ENCODE measurements at regions not wholly inside any gene's neighbourhood (a gene's known extent, or its start where the extent isn't known, plus 50 kb on each side); places are given as distances from the start of the nearest gene placed in this dataset.
"Not testable (repeated sequence)": the region's sequence is repeated elsewhere in the genome, so short reads cannot be mapped to it uniquely, and the experiment has no call there.

GRCh38 chr16:65829076-65829475 lies 537.4 kb upstream of the CDH5 start:
- Mint-ChIP-seq H3K9me3 (peaks cover 0 to 3% of the 10 kb centered on the region in 2 donors), H3K27ac (no peak overlapping the region), H3K36me3 (no peaks in the 10 kb centered on the region)
- no peak for ATAC-seq
- DNase-seq (ENCODE audit: low spot score in 2 of 2) = no peak

GRCh38 chr16:65828296-65828695 lies 538.2 kb upstream of the CDH5 start:
- peaks cover 0 to 6% of the 10 kb centered on the region in 2 donors for H3K9me3 Mint-ChIP-seq
- no peaks in the 10 kb centered on the region for H3K36me3 Mint-ChIP-seq
- DNase-seq (ENCODE audit: low spot score in 2 of 2) = no peak
- no peak for ATAC-seq
- no peak overlapping the region for H3K27ac Mint-ChIP-seq

DNA sequence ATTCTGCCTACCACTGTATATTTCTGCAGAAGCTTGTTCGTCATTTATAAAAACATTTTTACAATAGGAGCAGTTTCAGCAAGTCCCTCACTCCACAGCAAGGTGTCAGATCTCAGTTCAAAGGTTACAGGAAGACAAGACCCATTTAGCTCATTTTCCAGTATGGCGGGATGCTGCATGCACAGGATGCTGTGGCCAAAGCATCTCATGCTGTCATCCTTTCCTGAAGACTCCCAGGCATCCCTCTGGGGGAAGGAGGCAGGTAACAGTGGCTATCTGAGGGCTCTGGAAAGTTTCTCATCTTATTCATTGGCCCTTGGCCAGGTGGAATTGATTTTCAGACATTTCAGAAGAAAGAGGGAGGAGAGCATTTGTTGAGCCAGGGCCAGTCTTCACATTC lies 539.3 kb upstream of the CDH5 start:
- no peaks in the 10 kb centered on the region for H3K36me3 Mint-ChIP-seq
- H3K27ac Mint-ChIP-seq = no peak overlapping the region
- DNase-seq (ENCODE audit: low spot score in 2 of 2) = no peak
- ATAC-seq = no peak
- peaks cover 0 to 6% of the 10 kb centered on the region in 2 donors for H3K9me3 Mint-ChIP-seq

DNA sequence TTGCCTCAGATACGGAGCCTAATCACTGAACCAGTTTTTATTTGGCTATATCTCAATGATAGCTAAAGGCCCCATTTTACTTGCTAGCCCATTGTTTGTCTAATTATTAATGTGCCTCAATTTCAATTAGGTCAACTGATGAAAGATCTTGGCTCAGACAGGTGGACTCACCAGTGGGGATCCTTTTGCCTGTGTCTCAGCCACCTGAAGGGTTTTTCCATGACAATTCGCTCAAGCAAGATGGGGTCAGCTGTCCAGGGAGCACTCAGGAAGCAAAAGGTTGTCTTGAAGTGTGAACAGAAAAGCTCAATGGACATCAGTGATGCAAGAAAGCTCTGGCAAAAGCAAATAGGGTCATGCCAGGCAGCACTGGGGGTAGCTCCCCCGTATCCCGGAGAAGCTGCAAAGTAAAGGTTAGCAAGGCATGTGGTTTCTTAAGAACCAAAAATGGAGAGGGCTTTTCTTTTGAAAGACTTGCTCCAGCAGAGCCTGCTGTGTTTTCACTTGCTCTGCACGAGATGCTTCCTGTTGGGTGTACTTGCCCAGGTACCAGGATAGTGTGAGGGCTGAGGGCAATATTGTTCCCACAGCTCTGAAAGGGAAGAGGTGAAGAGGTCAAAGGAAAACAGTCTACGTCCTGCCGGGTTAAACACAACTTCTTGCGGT lies 541.2 kb upstream of the CDH5 start:
- no peaks in the 10 kb centered on the region for H3K36me3 Mint-ChIP-seq
- peaks cover 0 to 6% of the 10 kb centered on the region in 2 donors for H3K9me3 Mint-ChIP-seq

DNA sequence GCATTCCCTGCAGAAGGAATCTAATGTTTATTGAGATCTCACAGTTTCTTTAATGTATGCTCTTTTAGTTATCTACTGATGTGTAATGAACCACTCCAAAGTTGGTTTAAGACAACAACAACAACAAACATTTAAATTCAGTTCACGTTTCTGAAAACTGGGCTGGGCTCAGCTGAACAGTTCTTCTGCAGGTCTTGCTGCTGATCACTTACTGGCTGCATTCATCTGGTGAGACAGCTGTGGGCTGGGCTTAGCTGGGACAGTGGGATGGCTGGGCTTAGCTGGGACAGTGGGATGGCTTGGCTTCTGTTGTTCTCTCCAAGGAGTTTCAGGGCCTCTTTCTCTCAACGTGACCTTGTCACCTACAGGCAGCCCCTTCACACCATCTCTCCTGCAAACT lies 544.3 kb upstream of the CDH5 start:
- no peak overlapping the region for H3K27ac Mint-ChIP-seq
- ATAC-seq = no peak
- DNase-seq (ENCODE audit: low spot score in 2 of 2) = no peak
- H3K36me3 Mint-ChIP-seq = no peaks in the 10 kb centered on the region
- H3K9me3 Mint-ChIP-seq = peaks cover 0 to 4% of the 10 kb centered on the region in 2 donors

More for the DNA sequence above, 541.2 kb upstream of the CDH5 start:
- H3K27ac Mint-ChIP-seq = no peak overlapping the region
- no peak for DNase-seq (ENCODE audit: low spot score in 2 of 2)
- ATAC-seq = no peak

- Mint-ChIP-seq H3K9me3 (peaks cover 0 to 3% of the 10 kb centered on the region in 2 donors), H3K27ac (no peak overlapping the region), H3K36me3 (no peaks in the 10 kb centered on the region)
- ATAC-seq (no peak), DNase-seq (ENCODE audit: low spot score in 2 of 2) (no peak)
These were observed 547.2 kb upstream of the CDH5 start for GRCh38 chr16:65819136-65819898.

- Mint-ChIP-seq H3K27ac (no peak overlapping the region), H3K9me3 (peaks cover 0 to 2% of the 10 kb centered on the region in 2 donors), H3K36me3 (no peaks in the 10 kb centered on the region)
- DNase-seq (ENCODE audit: low spot score in 2 of 2) (no peak), ATAC-seq (no peak)
These were observed 548.7 kb upstream of the CDH5 start for GRCh38 chr16:65817799-65818198.

- H3K36me3 Mint-ChIP-seq = no peaks in the 10 kb centered on the region
- ATAC-seq = no peak
- peaks cover 0 to 6% of the 10 kb centered on the region in 2 donors for H3K9me3 Mint-ChIP-seq
- no peak for DNase-seq (ENCODE audit: low spot score in 2 of 2)
- no peak overlapping the region for H3K27ac Mint-ChIP-seq
These were observed 549.4 kb upstream of the CDH5 start for GRCh38 chr16:65817066-65817465.

DNA sequence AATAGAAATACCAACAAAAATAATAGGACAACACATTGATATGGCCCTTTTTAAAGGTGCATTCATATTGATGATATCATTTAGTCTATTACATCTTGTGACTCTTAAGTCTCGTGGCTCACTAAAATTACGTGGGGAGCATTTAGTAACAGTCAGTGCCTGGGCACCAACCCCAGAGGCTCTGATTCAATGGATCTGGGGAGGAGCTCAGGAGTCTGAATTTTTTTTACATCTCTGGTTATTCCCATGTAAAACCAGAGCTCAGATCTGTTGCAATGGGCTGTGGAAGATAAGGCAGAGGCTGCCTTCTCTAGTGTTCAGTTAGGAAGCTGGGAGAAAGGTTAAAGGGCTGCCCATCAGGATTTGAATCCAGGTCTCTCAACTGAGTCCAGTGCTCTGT lies 549.9 kb upstream of the CDH5 start:
- Mint-ChIP-seq H3K36me3 (no peaks in the 10 kb centered on the region), H3K27ac (no peak overlapping the region), H3K9me3 (peaks cover 0 to 6% of the 10 kb centered on the region in 2 donors)
- DNase-seq (ENCODE audit: low spot score in 2 of 2) = no peak
- no peak for ATAC-seq

DNA sequence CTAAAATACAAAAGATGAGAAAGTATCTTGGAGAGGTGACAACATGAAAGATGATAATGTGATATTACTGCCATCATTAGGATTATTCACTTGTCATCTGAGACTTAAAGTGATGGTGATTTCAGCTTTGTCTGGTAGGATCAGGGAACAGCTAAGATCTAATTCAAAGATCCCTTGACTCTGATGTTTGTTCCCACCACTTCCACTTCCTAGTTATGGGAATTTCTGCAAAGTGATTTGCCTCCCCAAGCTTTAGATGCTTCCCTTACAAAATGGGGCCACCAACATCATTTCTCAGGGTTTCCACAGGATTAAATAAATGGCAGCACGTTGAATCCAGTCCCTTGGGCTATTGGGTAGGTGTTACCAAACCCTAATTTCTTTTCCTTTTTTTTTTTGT lies 550.8 kb upstream of the CDH5 start:
- Mint-ChIP-seq H3K27ac (no peak overlapping the region), H3K36me3 (no peaks in the 10 kb centered on the region), H3K9me3 (peaks cover 0 to 6% of the 10 kb centered on the region in 2 donors)
- ATAC-seq (no peak), DNase-seq (ENCODE audit: low spot score in 2 of 2) (no peak)

GRCh38 chr16:65813879-65814278 lies 552.6 kb upstream of the CDH5 start:
- not testable (repeated sequence) for ATAC-seq; DNase-seq (ENCODE audit: low spot score in 2 of 2); H3K36me3 Mint-ChIP-seq; H3K27ac Mint-ChIP-seq; H3K9me3 Mint-ChIP-seq

GRCh38 chr16:65809627-65810026 lies 556.9 kb upstream of the CDH5 start:
- ATAC-seq (no peak), DNase-seq (ENCODE audit: low spot score in 2 of 2) (no peak)
- Mint-ChIP-seq H3K9me3 (peaks cover 9 to 11% of the 10 kb centered on the region in 2 donors), H3K27ac (no peak overlapping the region), H3K36me3 (no peaks in the 10 kb centered on the region)

- H3K9me3 Mint-ChIP-seq = peaks cover 11 to 14% of the 10 kb centered on the region in 2 donors
- no peak overlapping the region for H3K27ac Mint-ChIP-seq
- no peak for DNase-seq (ENCODE audit: low spot score in 2 of 2)
- no peaks in the 10 kb centered on the region for H3K36me3 Mint-ChIP-seq
- no peak for ATAC-seq
These were observed 557.7 kb upstream of the CDH5 start for GRCh38 chr16:65808790-65809189.

DNA sequence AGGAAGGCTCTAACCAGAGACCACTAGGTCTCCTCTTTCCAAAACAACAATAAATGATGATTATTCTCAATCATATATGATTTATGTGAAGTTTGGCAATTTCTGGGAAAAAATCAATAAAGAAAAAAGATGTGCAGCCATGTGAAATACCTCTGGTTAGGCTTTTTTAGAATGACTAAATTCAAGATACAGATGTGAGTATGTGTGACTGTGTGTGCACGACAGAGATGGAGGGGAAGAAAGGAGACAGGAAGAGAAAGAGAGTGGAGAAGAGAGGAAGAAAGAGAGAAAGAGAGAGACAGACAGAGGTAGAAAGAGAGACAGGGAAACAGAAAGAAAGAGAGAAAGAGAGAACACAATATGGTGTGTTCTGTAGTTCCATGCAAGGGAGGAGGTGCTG lies 558.6 kb upstream of the CDH5 start:
- Mint-ChIP-seq H3K36me3 (no peaks in the 10 kb centered on the region), H3K9me3 (peaks cover 10 to 14% of the 10 kb centered on the region in 2 donors), H3K27ac (no peak overlapping the region)
- no peak for ATAC-seq
- DNase-seq (ENCODE audit: low spot score in 2 of 2) = no peak

GRCh38 chr16:65805704-65806103 lies 560.8 kb upstream of the CDH5 start:
- H3K9me3 Mint-ChIP-seq = peaks cover 5 to 14% of the 10 kb centered on the region in 2 donors
- not testable (repeated sequence) for DNase-seq (ENCODE audit: low spot score in 2 of 2); H3K27ac Mint-ChIP-seq; H3K36me3 Mint-ChIP-seq; ATAC-seq

- DNase-seq (ENCODE audit: low spot score in 2 of 2) (no peak), ATAC-seq (no peak)
- Mint-ChIP-seq H3K9me3 (peaks cover 6 to 7% of the 10 kb centered on the region in 2 donors), H3K36me3 (no peaks in the 10 kb centered on the region), H3K27ac (no peak overlapping the region)
These were observed 570.0 kb upstream of the CDH5 start for GRCh38 chr16:65796481-65796880.

DNA sequence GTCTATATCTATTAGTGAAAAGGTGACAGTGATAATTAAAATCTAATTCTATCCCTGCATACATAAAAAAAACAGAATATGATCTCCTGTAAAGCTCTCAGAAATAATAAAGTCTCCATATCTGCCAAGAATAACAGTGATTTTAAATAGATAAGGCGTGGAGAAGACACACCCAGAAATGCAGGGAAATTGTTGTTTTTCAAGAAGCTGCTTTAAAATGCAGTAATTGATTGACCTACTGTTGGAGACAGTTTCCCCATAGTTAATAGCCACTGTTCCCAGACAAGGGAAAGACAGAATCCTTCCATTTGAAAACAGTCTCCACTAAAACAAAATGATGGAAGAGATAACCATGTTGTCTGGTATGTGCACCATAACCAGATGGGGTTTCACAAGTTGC lies 571.5 kb upstream of the CDH5 start:
- ATAC-seq = no peak
- H3K9me3 Mint-ChIP-seq = peaks cover 6 to 7% of the 10 kb centered on the region in 2 donors
- H3K27ac Mint-ChIP-seq = no peak overlapping the region
- no peaks in the 10 kb centered on the region for H3K36me3 Mint-ChIP-seq
- no peak for DNase-seq (ENCODE audit: low spot score in 2 of 2)

GRCh38 chr16:65793781-65794180 lies 572.7 kb upstream of the CDH5 start:
- H3K27ac Mint-ChIP-seq = no peak overlapping the region
- H3K36me3 Mint-ChIP-seq = no peaks in the 10 kb centered on the region
- peaks cover 6 to 7% of the 10 kb centered on the region in 2 donors for H3K9me3 Mint-ChIP-seq
- DNase-seq (ENCODE audit: low spot score in 2 of 2) (no peak), ATAC-seq (no peak)
